OCI-LY3 (cell line): ENCODE measurements at regions not wholly inside any gene's neighbourhood (a gene's known extent, or its start where the extent isn't known, plus 50 kb on each side); places are given as distances from the start of the nearest gene placed in this dataset.

ENCODE experiments used
- EZH2phosphoT487 ChIP-seq: fragments of 200-600 bp; shearing (Covaris generic); IDR thresholded peaks from 2 replicates; pipeline ENCODE4 v1.6.1; 2018; ENCODE audit warnings: antibody characterized with exemption, mixed run types, low read depth
- TF ChIP-seq, protein P1 (sequence below): fragments of 200-600, 300-600 bp; sonication (generic); IDR thresholded peaks from 2 replicates; pipeline ENCODE4 v1.5.1; 2014; ENCODE audit warnings: antibody characterized with exemption, low read length, low read depth

DNA sequence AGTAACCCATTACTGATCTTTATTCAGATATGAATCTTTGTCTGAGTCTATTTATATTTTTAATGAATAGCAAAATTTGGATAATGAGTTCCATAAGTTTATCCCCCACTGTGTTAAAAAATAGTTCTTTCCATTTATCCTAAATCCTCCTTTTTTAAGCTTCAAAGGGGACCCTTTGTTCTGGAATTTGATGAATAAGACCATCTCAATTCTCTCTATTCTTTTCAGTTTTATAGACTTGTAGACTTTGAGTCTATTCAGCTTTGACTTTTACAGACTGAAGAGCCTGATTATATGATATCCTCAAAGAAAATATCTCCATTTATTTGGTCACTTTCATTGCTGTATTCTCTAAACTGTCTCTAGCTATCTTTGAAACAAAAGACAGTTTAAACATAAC, 2146.1 kb upstream of the CELF4 start:
- no peak for TF ChIP-seq EZH2phosphoT487
- TF ChIP-seq, protein P1, sequence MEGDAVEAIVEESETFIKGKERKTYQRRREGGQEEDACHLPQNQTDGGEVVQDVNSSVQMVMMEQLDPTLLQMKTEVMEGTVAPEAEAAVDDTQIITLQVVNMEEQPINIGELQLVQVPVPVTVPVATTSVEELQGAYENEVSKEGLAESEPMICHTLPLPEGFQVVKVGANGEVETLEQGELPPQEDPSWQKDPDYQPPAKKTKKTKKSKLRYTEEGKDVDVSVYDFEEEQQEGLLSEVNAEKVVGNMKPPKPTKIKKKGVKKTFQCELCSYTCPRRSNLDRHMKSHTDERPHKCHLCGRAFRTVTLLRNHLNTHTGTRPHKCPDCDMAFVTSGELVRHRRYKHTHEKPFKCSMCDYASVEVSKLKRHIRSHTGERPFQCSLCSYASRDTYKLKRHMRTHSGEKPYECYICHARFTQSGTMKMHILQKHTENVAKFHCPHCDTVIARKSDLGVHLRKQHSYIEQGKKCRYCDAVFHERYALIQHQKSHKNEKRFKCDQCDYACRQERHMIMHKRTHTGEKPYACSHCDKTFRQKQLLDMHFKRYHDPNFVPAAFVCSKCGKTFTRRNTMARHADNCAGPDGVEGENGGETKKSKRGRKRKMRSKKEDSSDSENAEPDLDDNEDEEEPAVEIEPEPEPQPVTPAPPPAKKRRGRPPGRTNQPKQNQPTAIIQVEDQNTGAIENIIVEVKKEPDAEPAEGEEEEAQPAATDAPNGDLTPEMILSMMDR: no peak
